ENCODE measurements at regions not wholly inside any gene's neighbourhood (a gene's known extent, or its start where the extent isn't known, plus 50 kb on each side); places are given as distances from the start of the nearest gene placed in this dataset.
A peak's percentile ranks its signal among the peaks of the same experiment; 100 is the strongest.

DNA sequence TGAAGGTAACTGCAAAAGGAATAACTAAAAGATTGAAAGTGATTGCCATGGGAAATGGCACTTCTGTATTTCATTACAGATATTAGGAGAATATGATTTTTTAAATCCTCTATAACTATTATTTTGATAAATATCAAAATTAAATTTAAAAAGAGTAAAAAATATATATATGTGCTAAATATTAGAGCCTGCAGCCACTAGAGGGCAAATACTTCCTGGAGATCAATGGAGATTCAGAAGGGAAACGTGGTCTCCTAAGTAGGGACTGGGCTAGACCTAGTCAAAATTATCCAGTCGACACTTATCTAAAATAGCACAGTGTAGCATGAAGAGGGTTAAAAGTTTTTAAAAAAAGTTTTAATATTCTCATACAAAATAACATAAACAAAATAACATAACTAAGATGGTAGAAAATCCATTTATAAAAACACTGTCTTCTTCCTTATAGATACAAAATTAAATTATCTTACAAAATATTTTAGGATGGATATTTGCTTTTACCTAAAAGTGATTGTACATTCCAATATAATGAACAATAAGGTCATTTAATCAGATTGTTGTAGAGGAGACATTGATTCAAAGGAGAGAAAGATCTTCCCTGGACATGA, 434.3 kb downstream of the MDFIC start:
- no peak for DNase-seq (ENCODE audit: low read depth)
- TF ChIP-seq, protein P1, sequence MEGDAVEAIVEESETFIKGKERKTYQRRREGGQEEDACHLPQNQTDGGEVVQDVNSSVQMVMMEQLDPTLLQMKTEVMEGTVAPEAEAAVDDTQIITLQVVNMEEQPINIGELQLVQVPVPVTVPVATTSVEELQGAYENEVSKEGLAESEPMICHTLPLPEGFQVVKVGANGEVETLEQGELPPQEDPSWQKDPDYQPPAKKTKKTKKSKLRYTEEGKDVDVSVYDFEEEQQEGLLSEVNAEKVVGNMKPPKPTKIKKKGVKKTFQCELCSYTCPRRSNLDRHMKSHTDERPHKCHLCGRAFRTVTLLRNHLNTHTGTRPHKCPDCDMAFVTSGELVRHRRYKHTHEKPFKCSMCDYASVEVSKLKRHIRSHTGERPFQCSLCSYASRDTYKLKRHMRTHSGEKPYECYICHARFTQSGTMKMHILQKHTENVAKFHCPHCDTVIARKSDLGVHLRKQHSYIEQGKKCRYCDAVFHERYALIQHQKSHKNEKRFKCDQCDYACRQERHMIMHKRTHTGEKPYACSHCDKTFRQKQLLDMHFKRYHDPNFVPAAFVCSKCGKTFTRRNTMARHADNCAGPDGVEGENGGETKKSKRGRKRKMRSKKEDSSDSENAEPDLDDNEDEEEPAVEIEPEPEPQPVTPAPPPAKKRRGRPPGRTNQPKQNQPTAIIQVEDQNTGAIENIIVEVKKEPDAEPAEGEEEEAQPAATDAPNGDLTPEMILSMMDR (conservative IDR thresholded peaks at IDR 0.05; ENCODE audit: low read depth, low read length) = peak; percentile 74
- no peak overlapping the region for H3K4me3 ChIP-seq (ENCODE audit: low read depth, low read length)

DNA sequence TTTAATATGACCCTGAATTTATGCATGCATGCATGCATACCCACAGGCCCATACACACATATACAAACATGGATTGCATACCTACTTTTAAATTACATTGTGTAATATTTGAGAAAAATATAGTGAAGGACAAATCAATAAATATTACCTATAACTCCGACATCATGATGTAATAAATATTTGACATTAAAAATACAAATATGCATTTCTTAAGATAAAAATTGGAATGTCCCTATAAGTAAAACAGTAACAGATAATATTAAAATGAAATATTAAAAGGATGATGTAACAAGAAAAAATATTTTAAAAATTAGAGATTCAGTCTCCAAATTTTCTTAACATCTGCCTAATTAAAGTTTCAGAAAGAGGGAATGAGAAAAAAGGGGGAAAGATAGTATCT, 433.0 kb downstream of the MDFIC start:
- TF ChIP-seq, protein P1 (conservative IDR thresholded peaks at IDR 0.05; ENCODE audit: low read depth, low read length) = no peak
- no peak overlapping the region for H3K4me3 ChIP-seq (ENCODE audit: low read depth, low read length)

DNA sequence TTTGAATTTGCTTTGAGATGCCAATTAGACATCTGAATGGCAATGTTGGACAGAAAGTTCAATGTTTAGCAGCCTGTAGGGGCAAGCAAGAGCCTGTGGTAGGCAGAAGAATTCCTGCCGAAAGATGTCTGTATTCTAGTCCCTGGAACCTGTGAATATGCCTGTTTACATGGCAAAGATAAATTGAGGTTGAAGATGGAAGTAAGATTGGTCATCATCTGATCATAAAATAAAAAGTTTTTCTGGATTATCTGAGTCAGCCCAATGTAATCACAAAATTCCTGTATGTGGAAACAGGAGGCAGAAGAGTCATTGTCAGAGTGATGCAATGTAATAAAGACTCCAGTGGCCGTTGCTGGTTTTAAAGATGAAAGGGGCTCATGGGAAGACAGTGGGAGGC, 430.5 kb downstream of the MDFIC start:
- no peak for DNase-seq (ENCODE audit: low read depth)
- TF ChIP-seq, protein P1 (conservative IDR thresholded peaks at IDR 0.05; ENCODE audit: low read depth, low read length) = no peak
- no peak overlapping the region for H3K4me3 ChIP-seq (ENCODE audit: low read depth, low read length)

More for the DNA sequence above, 433.0 kb downstream of the MDFIC start:
- no peak for DNase-seq (ENCODE audit: low read depth)

DNA sequence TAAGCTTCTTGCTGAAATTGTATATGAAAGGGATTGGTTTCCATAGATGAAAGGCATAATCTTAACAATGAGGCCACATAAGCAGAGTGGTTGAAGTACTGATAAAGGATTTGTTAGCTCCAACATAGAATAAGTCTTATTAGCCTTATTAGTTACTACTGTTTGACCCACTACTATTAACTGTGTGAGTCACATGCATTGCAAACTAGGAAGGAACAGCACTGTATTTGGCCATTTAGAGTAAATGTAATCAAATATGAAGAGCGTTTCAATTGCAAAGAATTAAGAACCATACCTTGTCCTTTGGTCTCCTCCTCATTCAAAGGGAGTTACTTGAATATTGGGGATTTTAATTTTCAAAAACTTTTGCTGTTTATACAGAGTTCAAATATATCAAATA, 428.9 kb downstream of the MDFIC start:
- no peak for DNase-seq (ENCODE audit: low read depth)
- TF ChIP-seq, protein P1 (conservative IDR thresholded peaks at IDR 0.05; ENCODE audit: low read depth, low read length) = no peak
- no peak overlapping the region for H3K4me3 ChIP-seq (ENCODE audit: low read depth, low read length)

DNA sequence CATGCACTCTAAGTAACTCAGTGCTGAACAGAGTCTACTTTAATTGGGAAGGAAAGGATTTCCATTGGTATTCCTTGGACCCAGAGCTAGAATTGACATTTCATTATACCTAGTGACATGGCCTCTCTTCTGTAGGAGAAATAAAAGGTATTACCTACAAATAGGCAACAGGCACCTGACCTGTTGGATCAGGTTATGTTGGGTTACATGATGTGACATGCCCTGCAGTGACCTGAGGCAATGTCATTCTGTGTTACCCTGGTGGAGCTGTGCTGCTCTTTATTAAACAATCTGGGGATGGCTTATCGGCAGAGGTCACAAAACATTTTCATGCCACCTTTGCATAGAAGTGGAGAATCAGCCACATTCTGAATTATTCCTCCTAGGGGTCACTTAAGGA, 427.7 kb downstream of the MDFIC start:
- no peak for DNase-seq (ENCODE audit: low read depth)
- no peak overlapping the region for H3K4me3 ChIP-seq (ENCODE audit: low read depth, low read length)
- TF ChIP-seq, protein P1 (conservative IDR thresholded peaks at IDR 0.05; ENCODE audit: low read depth, low read length) = no peak

DNA sequence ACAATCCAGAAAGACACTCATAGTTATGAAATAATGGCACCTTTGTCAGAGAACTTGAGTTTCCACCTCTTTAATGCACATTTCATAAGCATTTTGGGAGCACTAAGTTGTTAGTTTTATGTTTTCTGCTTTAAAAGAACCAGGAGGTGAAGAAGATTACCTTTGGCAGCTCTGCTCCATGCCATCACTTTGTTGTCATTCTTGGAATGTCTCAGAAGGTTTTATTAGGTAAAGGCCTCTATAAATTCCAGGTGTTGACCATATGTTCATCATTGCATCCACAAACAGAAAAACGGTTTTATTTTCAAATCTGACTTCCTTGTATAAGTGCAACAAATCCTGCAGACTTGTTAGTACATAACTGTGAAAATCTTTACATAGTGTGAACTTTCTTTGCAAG, 424.8 kb downstream of the MDFIC start:
- TF ChIP-seq, protein P1 (conservative IDR thresholded peaks at IDR 0.05; ENCODE audit: low read depth, low read length) = no peak
- no peak for DNase-seq (ENCODE audit: low read depth)
- H3K4me3 ChIP-seq (ENCODE audit: low read depth, low read length) = no peak overlapping the region

DNA sequence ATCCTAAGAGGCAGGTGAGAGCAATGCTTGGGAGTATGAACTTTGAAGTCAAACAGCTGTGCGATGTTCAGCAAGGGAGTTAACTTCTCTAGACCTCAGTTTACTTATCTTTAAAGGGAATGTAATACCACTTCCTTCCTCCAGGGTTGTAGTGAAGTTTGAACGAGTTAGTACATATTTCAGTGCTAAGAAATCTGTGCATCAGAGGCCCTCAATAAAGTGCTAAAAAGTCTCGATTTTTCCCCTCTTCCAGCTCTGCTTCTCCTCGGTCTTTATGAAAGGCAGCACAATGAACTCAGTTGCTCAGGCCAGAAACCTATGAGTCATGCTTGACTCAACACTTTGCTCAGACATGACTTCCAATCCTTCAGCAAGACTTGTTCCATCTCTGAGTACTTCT, 418.9 kb downstream of the MDFIC start:
- H3K4me3 ChIP-seq (ENCODE audit: low read depth, low read length) = no peak overlapping the region
- DNase-seq (ENCODE audit: low read depth) = peak; percentile 23
- TF ChIP-seq, protein P1 (conservative IDR thresholded peaks at IDR 0.05; ENCODE audit: low read depth, low read length) = peak; percentile 37
